Endodermal cell (in vitro differentiated cells): ENCODE measurements at regions not wholly inside any gene's neighbourhood (a gene's known extent, or its start where the extent isn't known, plus 50 kb on each side); places are given as distances from the start of the nearest gene placed in this dataset.
A peak's percentile ranks its signal among the peaks of the same experiment; 100 is the strongest.

Source experiments
- DNase-seq: peaks from one replicate; pipeline ENCODE4 v3.0.0-alpha.2; 2017
- H3K27ac ChIP-seq: 2 replicates; pipeline ENCODE4 v1.5.1; 2013; ENCODE audit warnings: mild to moderate bottlenecking, low read depth, low read length, moderate library complexity
- H3K27me3 ChIP-seq: 2 replicates; pipeline ENCODE4 v1.6.1; 2013; ENCODE audit warnings: mild to moderate bottlenecking, low read length, moderate library complexity; ENCODE audit not compliant: insufficient read depth, control insufficient read depth, poor library complexity, severe bottlenecking
- H3K36me3 ChIP-seq: 2 replicates; pipeline ENCODE4 v1.7.0; 2013; ENCODE audit warnings: mild to moderate bottlenecking, low read length, moderate library complexity; ENCODE audit not compliant: control insufficient read depth, insufficient read depth
- H3K4me1 ChIP-seq: one replicate; pipeline ENCODE4 v1.7.0; 2013; ENCODE audit warnings: low read length; ENCODE audit not compliant: control insufficient read depth, insufficient read depth
- H3K4me3 ChIP-seq: 2 replicates; pipeline ENCODE4 v1.5.1; 2013; ENCODE audit warnings: mild to moderate bottlenecking, low read length, moderate library complexity
- H3K9ac ChIP-seq: 2 replicates; pipeline ENCODE4 v1.6.1; 2013; ENCODE audit warnings: mild to moderate bottlenecking, low read length, moderate library complexity; ENCODE audit not compliant: poor library complexity, severe bottlenecking; ENCODE audit errors: extremely low read depth
- H3K9me3 ChIP-seq: 2 replicates; pipeline ENCODE4 v1.6.1; 2013; ENCODE audit warnings: mild to moderate bottlenecking, low read length, moderate library complexity; ENCODE audit not compliant: control insufficient read depth
- H3K27ac Mint-ChIP-seq: 2 replicates; pipeline ENCODE4 v1.8.0; 2020; ENCODE audit warnings: mixed read lengths
- H3K27me3 Mint-ChIP-seq: 2 replicates; pipeline ENCODE4 v1.8.0; 2021; ENCODE audit warnings: mild to moderate bottlenecking, mixed read lengths; ENCODE audit not compliant: insufficient read depth
- H3K36me3 Mint-ChIP-seq: 2 replicates; pipeline ENCODE4 v1.8.0; 2020; ENCODE audit warnings: low read depth, mixed read lengths
- H3K4me1 Mint-ChIP-seq: 2 replicates; pipeline ENCODE4 v1.8.0; 2020; ENCODE audit warnings: mixed read lengths
- H3K4me3 Mint-ChIP-seq: 2 replicates; pipeline ENCODE4 v1.8.0; 2020; ENCODE audit warnings: mild to moderate bottlenecking, moderate library complexity, mixed read lengths
- H3K9me3 Mint-ChIP-seq: 2 replicates; pipeline ENCODE4 v1.8.0; 2020; ENCODE audit warnings: mild to moderate bottlenecking, mixed read lengths
- WGBS, 2 experiments: methylation state at CpG; one replicate each; pipeline versions ENCODE4 v1.1.5 to v1.1.7; 2013; ENCODE audit warnings: missing lambda C conversion rate in 2 of 2, mixed read lengths in 1 of 2; ENCODE audit not compliant: insufficient coverage in 1 of 2, insufficient read length in 1 of 2; 5-methylcytosine and 5-hydroxymethylcytosine counted together
- TF ChIP-seq, protein P1 (sequence below): fragments of 200-600 bp; sonication (generic); conservative IDR thresholded peaks from 2 replicates; pipeline ENCODE4 v1.5.0; 2021; ENCODE audit warnings: antibody characterized with exemption, mild to moderate bottlenecking

DNA sequence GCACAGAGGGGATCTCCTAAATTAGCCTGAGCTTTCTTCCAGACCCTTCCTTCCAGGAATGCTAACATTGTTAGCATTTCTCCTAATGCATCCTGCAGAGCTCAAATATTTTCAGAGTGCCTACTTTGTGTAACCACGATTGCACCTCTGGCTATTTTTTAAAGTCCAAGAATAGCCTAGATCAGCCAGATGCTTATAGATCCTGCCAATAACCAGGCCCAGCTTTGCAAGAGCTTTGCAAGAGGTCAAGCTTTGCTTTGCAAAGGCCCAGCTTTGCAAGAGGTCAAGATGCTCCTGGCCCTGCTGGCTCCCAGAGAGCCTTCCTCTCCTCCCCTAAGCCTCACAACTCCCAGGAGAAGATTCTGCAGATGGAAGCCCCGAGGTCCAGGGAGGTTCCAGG lies 491.9 kb downstream of the MN1 start:
- H3K27me3 ChIP-seq: peaks cover 15% of the 10 kb centered on the region
- H3K4me1 ChIP-seq: peaks cover 4% of the 10 kb centered on the region
- H3K27ac Mint-ChIP-seq: no peak overlapping the region
- no peak overlapping the region for H3K27ac ChIP-seq
- H3K9me3 ChIP-seq: no peaks in the 10 kb centered on the region
- no peak overlapping the region for H3K4me3 Mint-ChIP-seq
- H3K36me3 Mint-ChIP-seq: no peaks in the 10 kb centered on the region
- no peak for DNase-seq
- H3K9me3 Mint-ChIP-seq: no peaks in the 10 kb centered on the region
- peaks cover 9% of the 10 kb centered on the region for H3K27me3 Mint-ChIP-seq
- TF ChIP-seq, protein P1, sequence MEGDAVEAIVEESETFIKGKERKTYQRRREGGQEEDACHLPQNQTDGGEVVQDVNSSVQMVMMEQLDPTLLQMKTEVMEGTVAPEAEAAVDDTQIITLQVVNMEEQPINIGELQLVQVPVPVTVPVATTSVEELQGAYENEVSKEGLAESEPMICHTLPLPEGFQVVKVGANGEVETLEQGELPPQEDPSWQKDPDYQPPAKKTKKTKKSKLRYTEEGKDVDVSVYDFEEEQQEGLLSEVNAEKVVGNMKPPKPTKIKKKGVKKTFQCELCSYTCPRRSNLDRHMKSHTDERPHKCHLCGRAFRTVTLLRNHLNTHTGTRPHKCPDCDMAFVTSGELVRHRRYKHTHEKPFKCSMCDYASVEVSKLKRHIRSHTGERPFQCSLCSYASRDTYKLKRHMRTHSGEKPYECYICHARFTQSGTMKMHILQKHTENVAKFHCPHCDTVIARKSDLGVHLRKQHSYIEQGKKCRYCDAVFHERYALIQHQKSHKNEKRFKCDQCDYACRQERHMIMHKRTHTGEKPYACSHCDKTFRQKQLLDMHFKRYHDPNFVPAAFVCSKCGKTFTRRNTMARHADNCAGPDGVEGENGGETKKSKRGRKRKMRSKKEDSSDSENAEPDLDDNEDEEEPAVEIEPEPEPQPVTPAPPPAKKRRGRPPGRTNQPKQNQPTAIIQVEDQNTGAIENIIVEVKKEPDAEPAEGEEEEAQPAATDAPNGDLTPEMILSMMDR: no peak
- no peak overlapping the region for H3K9ac ChIP-seq
- H3K4me3 ChIP-seq: no peak overlapping the region
- 85 to 90% methylated on average over 2 of the region's 2 CpGs for WGBS, 2 experiments
- H3K4me1 Mint-ChIP-seq: no peaks in the 10 kb centered on the region
- H3K36me3 ChIP-seq: no peaks in the 10 kb centered on the region

DNA sequence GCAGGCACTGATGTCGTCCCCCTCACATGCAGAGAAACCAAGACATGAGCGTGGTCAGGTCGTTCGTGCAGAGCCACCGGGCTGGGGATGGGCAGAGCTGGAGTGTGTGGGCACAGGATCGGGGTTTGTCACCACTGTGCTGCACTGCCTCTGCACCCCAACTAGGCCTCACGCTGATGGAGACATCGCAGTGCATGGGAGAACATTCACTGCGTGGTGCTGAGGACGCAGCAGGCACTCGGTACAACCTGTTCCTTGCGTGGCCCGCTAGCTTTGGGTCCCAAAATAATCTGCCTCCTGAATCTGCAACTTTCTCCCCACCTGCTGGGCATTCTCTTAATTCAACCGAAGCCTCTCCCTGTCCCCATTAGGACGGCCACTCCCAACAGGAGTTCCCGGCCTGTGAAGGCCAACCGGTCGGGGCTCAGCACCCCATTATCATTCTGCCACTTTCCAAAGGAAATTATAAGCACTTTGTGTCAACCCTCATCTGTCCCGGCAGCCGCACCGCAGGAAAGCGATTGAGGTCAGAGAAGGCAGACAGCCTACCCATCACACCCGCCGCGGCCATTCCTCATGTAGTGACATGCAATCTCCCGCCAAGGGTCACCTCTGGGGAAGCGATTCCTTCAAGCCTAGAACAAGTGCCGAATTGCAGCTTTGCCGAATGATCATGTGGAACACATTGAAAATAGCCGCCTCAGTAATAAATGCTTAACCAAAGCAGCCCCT lies 490.4 kb downstream of the MN1 start:
- Histone ChIP-seq H3K9me3 (no peaks in the 10 kb centered on the region), H3K9ac (no peak overlapping the region), H3K4me3 (no peak overlapping the region), H3K27me3 (peaks cover 15% of the 10 kb centered on the region), H3K27ac (peak overlapping the region; percentile 81), H3K4me1 (peaks cover 4% of the 10 kb centered on the region), H3K36me3 (no peaks in the 10 kb centered on the region)
- H3K27me3 Mint-ChIP-seq: peaks cover 16% of the 10 kb centered on the region
- no peaks in the 10 kb centered on the region for H3K9me3 Mint-ChIP-seq
- H3K27ac Mint-ChIP-seq: no peak overlapping the region
- no peaks in the 10 kb centered on the region for H3K4me1 Mint-ChIP-seq
- no peak overlapping the region for H3K4me3 Mint-ChIP-seq
- TF ChIP-seq, protein P1: no peak
- no peaks in the 10 kb centered on the region for H3K36me3 Mint-ChIP-seq
- WGBS, 2 experiments: 41 to 47% methylated on average over 22 to 30 of the region's 30 CpGs
- DNase-seq: peak; percentile 88

DNA sequence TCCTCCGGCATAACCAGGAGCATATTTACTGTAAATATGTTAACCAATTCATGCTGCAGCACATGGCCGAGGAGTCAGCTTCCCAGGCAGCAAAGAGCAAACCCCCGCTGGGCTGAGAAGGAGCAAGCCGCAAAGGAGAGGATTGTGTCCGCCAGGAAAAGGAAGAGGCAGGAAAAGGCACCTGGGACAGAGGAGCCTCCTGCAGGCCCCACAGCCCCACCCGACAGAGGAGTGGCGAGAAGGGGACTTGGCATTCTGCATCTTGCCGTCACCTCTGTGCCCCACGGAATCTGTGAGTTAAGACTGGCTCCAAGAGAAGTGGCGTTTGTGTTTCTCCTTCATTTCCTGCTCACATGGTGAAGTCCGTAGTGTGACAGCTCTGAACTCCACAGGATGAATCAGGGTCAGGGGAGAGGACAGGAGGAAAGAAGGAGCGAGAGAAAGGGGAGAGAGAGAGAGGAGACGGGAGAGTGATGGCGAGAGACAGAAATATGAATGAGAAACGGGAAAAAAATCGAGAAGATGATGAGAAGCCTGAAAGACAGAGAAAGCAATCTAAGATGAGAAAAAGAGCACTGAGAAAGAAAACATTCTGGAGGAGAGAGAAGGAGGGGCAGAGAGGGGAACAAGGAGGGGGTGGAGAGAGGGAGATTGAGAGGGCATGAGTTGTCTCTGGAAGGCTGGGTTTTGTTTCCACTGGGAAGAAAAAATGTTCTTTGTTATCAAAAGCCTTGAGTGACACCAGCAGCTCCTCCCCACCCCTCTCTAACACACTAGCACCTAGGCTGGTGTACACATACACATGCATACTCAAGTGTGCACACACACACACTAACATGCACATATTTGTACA lies 489.6 kb downstream of the MN1 start:
- H3K27ac ChIP-seq: peak overlapping the region; percentile 81
- peaks cover 15% of the 10 kb centered on the region for H3K27me3 ChIP-seq
- H3K9me3 Mint-ChIP-seq: no peaks in the 10 kb centered on the region
- no peak overlapping the region for H3K4me3 ChIP-seq
- H3K27ac Mint-ChIP-seq: no peak overlapping the region
- no peaks in the 10 kb centered on the region for H3K9me3 ChIP-seq
- no peaks in the 10 kb centered on the region for H3K36me3 ChIP-seq
- H3K4me3 Mint-ChIP-seq: no peak overlapping the region
- TF ChIP-seq, protein P1: no peak
- DNase-seq: peak; percentile 86
- peaks cover 20% of the 10 kb centered on the region for H3K27me3 Mint-ChIP-seq
- H3K4me1 Mint-ChIP-seq: no peaks in the 10 kb centered on the region
- H3K9ac ChIP-seq: no peak overlapping the region
- WGBS, 2 experiments: 10 to 29% methylated on average over 14 to 16 of the region's 16 CpGs
- H3K4me1 ChIP-seq: peaks cover 4% of the 10 kb centered on the region
- H3K36me3 Mint-ChIP-seq: no peaks in the 10 kb centered on the region
